ENCODE measurements at regions not wholly inside any gene's neighbourhood (a gene's known extent, or its start where the extent isn't known, plus 50 kb on each side); places are given as distances from the start of the nearest gene placed in this dataset.

DNA sequence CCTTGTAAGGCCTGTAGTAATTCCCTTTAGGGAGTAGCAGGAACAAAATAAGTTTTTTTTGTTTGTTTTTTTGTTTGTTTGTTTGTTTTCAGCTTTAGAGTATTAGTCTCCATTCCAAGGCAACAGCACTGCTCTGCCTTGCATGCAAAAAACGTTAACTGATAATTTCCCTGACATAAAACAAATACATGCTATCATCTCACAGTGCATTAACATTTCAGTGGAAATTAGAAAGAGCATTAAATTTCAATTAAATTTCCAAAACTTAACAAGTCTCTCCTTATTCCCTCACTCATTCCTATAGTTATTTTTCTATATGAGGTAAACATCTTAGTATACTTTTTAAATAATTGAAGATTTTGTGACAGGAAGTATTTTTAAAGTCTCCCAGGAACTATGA, 378.4 kb upstream of the PCDH7 start:
- TF ChIP-seq YY1 (IDR thresholded peaks at IDR 0.05; ENCODE audit: insufficient read depth, insufficient read length), result no peak
- TF ChIP-seq SUZ12 (IDR thresholded peaks at IDR 0.05; ENCODE audit: extremely low read depth, insufficient read depth, insufficient read length), result no peak
- no peak for TF ChIP-seq ZNF274 (IDR thresholded peaks at IDR 0.05; ENCODE audit: low read depth, low read length)
- H3K9ac ChIP-seq (ENCODE audit: insufficient read length, low read depth), result no peak overlapping the region
- no peaks in the 10 kb centered on the region for H3K27me3 ChIP-seq (ENCODE audit: insufficient read depth, insufficient read length)
- H3K4me1 ChIP-seq (ENCODE audit: insufficient read depth, insufficient read length), result no peaks in the 10 kb centered on the region
- H3K4me3 ChIP-seq (ENCODE audit: insufficient read length, low read depth), result no peak overlapping the region
- no peaks in the 10 kb centered on the region for H3K9me3 ChIP-seq (ENCODE audit: insufficient read depth, low read length)
- H3K36me3 ChIP-seq (ENCODE audit: insufficient read depth, insufficient read length, low read length), result no peaks in the 10 kb centered on the region
- DNase-seq (ENCODE audit: low read depth, low spot score), result no peak

DNA sequence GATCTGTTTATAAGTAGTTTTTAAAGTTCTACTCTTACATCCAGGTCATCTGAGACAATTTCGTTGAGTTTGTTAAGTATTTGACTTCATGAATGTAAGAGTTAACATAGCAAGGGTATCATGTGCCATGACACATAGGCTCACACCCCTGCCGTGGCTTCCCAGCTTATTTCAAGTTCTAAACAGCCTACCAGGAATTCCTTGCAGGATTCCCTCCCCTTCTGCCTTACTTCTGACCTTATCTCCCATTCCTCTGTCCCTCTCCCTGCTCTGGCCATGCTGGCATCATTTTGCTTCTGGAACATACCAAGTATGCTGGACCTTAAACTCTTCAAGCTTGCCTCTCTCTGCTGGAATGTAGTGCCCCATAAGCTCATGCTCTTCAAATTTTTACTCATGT, 369.9 kb upstream of the PCDH7 start:
- Histone ChIP-seq H3K4me3 (ENCODE audit: insufficient read length, low read depth) (no peak overlapping the region), H3K4me1 (ENCODE audit: insufficient read depth, insufficient read length) (no peaks in the 10 kb centered on the region), H3K36me3 (ENCODE audit: insufficient read depth, insufficient read length, low read length) (no peaks in the 10 kb centered on the region), H3K9ac (ENCODE audit: insufficient read length, low read depth) (no peak overlapping the region), H3K9me3 (ENCODE audit: insufficient read depth, low read length) (no peaks in the 10 kb centered on the region), H3K27me3 (ENCODE audit: insufficient read depth, insufficient read length) (no peaks in the 10 kb centered on the region)
- TF ChIP-seq SUZ12 (IDR thresholded peaks at IDR 0.05; ENCODE audit: extremely low read depth, insufficient read depth, insufficient read length), result no peak
- TF ChIP-seq ZNF274 (IDR thresholded peaks at IDR 0.05; ENCODE audit: low read depth, low read length), result no peak
- TF ChIP-seq YY1 (IDR thresholded peaks at IDR 0.05; ENCODE audit: insufficient read depth, insufficient read length), result no peak
- DNase-seq (ENCODE audit: low read depth, low spot score), result no peak

DNA sequence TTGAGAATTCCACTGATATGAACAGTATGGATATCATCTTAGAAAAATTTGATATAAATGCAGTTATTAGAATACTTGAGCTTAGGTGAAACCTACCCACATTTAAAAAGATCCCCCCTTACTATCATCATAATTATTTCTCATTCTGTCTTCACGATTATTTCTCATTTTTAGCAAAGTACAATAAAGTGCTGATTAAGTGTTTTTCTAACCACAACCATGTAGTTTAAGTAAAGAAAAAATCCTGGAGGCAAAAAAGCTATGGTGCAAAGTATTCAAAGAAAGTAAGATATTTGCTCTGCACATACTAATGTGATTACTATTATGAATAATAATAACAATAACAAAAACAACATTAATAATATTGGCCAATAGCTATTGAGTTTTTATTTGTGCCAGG, 365.6 kb upstream of the PCDH7 start:
- H3K4me3 ChIP-seq (ENCODE audit: insufficient read length, low read depth), result no peak overlapping the region
- no peaks in the 10 kb centered on the region for H3K36me3 ChIP-seq (ENCODE audit: insufficient read depth, insufficient read length, low read length)
- DNase-seq (ENCODE audit: low read depth, low spot score), result no peak
- H3K9me3 ChIP-seq (ENCODE audit: insufficient read depth, low read length), result no peaks in the 10 kb centered on the region
- TF ChIP-seq ZNF274 (IDR thresholded peaks at IDR 0.05; ENCODE audit: low read depth, low read length) (no peak), SUZ12 (IDR thresholded peaks at IDR 0.05; ENCODE audit: extremely low read depth, insufficient read depth, insufficient read length) (no peak), YY1 (IDR thresholded peaks at IDR 0.05; ENCODE audit: insufficient read depth, insufficient read length) (no peak)
- H3K9ac ChIP-seq (ENCODE audit: insufficient read length, low read depth), result no peak overlapping the region
- H3K27me3 ChIP-seq (ENCODE audit: insufficient read depth, insufficient read length), result no peaks in the 10 kb centered on the region
- H3K4me1 ChIP-seq (ENCODE audit: insufficient read depth, insufficient read length), result no peaks in the 10 kb centered on the region

DNA sequence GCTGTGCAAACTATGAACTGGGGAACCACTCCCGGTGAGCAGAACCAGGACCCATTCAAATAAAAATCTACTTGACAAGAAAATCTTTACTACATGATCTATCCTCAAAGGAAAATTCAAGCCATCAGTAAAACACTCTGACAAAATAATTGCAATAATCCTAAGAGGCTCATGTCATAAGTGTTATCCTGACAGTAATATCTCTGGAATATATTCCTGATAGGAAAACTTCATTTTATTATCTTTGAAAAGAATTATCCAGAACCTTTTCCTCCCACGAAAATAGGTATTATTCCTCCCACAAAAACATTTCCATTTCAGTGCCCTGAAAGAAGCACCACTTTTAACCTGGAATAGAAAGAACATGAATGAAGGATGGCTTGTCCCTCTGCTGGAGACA, 357.7 kb upstream of the PCDH7 start:
- no peak overlapping the region for H3K4me3 ChIP-seq (ENCODE audit: insufficient read length, low read depth)
- no peaks in the 10 kb centered on the region for H3K27me3 ChIP-seq (ENCODE audit: insufficient read depth, insufficient read length)
- no peaks in the 10 kb centered on the region for H3K4me1 ChIP-seq (ENCODE audit: insufficient read depth, insufficient read length)
- no peak for DNase-seq (ENCODE audit: low read depth, low spot score)
- no peak overlapping the region for H3K9ac ChIP-seq (ENCODE audit: insufficient read length, low read depth)
- TF ChIP-seq YY1 (IDR thresholded peaks at IDR 0.05; ENCODE audit: insufficient read depth, insufficient read length) (no peak), ZNF274 (IDR thresholded peaks at IDR 0.05; ENCODE audit: low read depth, low read length) (no peak), SUZ12 (IDR thresholded peaks at IDR 0.05; ENCODE audit: extremely low read depth, insufficient read depth, insufficient read length) (no peak)
- H3K36me3 ChIP-seq (ENCODE audit: insufficient read depth, insufficient read length, low read length), result no peaks in the 10 kb centered on the region
- H3K9me3 ChIP-seq (ENCODE audit: insufficient read depth, low read length), result no peaks in the 10 kb centered on the region; the same call in 1 of the 2 replicates

DNA sequence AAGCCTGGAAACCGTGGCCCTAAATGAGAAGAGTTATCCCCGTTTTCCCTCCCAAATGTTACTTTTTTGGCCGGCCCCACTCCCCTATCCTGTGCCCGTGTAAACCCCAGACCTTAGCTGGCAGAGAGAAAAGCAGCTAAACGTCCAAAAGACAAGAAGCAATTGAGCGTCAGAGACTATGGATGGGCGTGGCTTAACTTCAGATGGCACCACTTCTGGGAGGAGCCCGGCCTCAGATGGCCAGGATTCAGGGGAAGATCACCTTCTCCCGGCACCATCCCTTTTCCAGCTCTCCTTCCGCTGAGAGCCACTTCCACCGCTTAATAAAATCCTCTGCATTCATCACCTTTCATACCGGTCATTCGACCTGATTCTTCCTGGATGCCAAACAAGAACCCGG, 350.1 kb upstream of the PCDH7 start:
- H3K27me3 ChIP-seq (ENCODE audit: insufficient read depth, insufficient read length), result no peaks in the 10 kb centered on the region
- H3K9me3 ChIP-seq (ENCODE audit: insufficient read depth, low read length), result no peaks in the 10 kb centered on the region
- no peak overlapping the region for H3K4me3 ChIP-seq (ENCODE audit: insufficient read length, low read depth)
- H3K36me3 ChIP-seq (ENCODE audit: insufficient read depth, insufficient read length, low read length), result no peaks in the 10 kb centered on the region
- no peak overlapping the region for H3K9ac ChIP-seq (ENCODE audit: insufficient read length, low read depth)
- TF ChIP-seq YY1 (IDR thresholded peaks at IDR 0.05; ENCODE audit: insufficient read depth, insufficient read length) (no peak), ZNF274 (IDR thresholded peaks at IDR 0.05; ENCODE audit: low read depth, low read length) (no peak)
- no peak for DNase-seq (ENCODE audit: low read depth, low spot score)
- no peaks in the 10 kb centered on the region for H3K4me1 ChIP-seq (ENCODE audit: insufficient read depth, insufficient read length)

DNA sequence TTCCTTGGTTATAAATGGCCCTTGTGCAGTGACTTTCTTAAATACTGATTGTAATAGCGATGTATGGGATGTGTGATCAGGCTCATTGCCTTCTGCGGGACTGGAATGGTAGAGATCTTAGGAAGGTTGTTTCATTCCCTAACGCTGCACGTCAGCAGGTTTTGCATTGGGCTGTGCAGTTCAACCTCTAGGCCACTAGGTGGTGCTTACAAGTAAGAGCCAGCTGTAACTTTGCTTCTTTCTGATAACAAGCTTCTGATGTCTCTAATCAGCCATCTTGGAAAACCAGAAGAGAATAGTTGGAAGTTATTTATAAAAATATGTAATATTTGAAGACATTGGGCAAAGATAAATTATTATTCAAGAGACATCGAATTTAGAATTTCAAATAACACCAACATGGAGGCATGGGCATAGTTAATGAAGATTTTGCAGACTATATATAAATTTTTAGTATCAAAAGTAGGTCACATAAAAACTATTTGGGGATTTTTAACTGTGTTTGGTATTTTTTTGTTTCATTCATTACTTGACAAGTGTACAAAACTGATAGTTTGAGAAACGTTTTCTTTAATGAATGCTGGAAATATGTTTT, 339.7 kb upstream of the PCDH7 start:
- H3K4me3 ChIP-seq (ENCODE audit: insufficient read length, low read depth), result no peak overlapping the region
- no peaks in the 10 kb centered on the region for H3K36me3 ChIP-seq (ENCODE audit: insufficient read depth, insufficient read length, low read length)
- peaks cover 6% of the 10 kb centered on the region for H3K9me3 ChIP-seq (ENCODE audit: insufficient read depth, low read length)
- peak; percentile 21 for TF ChIP-seq YY1 (IDR thresholded peaks at IDR 0.05; ENCODE audit: insufficient read depth, insufficient read length)
- no peak for TF ChIP-seq SUZ12 (IDR thresholded peaks at IDR 0.05; ENCODE audit: extremely low read depth, insufficient read depth, insufficient read length)
- no peaks in the 10 kb centered on the region for H3K27me3 ChIP-seq (ENCODE audit: insufficient read depth, insufficient read length)
- DNase-seq (ENCODE audit: low read depth, low spot score), result peak; percentile 72
- no peak overlapping the region for H3K9ac ChIP-seq (ENCODE audit: insufficient read length, low read depth)
- H3K4me1 ChIP-seq (ENCODE audit: insufficient read depth, insufficient read length), result no peaks in the 10 kb centered on the region

DNA sequence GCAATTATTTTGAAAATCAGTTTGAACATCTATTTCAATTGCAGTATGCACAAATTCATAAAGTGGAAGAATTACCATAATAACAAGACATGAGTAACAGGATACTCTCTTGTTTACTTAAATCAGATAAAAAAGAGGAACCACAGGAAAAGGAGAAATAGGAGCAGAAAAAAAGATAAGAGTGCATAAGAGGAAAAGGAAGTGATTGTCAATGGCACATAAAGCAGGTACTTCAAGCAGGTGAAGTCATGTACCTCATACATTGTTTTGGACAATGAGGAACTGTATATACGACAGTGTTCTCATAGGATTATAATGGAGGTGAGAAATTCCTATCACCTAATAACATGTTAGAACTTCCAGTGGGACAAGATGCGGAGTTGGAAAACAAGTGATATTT, 334.5 kb upstream of the PCDH7 start:
- no peak overlapping the region for H3K4me3 ChIP-seq (ENCODE audit: insufficient read length, low read depth)
- H3K4me1 ChIP-seq (ENCODE audit: insufficient read depth, insufficient read length), result no peaks in the 10 kb centered on the region
- peaks cover 6% of the 10 kb centered on the region for H3K9me3 ChIP-seq (ENCODE audit: insufficient read depth, low read length)
- H3K9ac ChIP-seq (ENCODE audit: insufficient read length, low read depth), result no peak overlapping the region
- no peak for TF ChIP-seq SUZ12 (IDR thresholded peaks at IDR 0.05; ENCODE audit: extremely low read depth, insufficient read depth, insufficient read length)
- H3K27me3 ChIP-seq (ENCODE audit: insufficient read depth, insufficient read length), result no peaks in the 10 kb centered on the region
- H3K36me3 ChIP-seq (ENCODE audit: insufficient read depth, insufficient read length, low read length), result no peaks in the 10 kb centered on the region
- DNase-seq (ENCODE audit: low read depth, low spot score), result no peak
